Gastrocnemius medialis (tissue), 4 donors: ENCODE measurements at regions not wholly inside any gene's neighbourhood (a gene's known extent, or its start where the extent isn't known, plus 50 kb on each side); places are given as distances from the start of the nearest gene placed in this dataset.

Experiments used
- ATAC-seq, 2 donors: fragments of 150-250 bp; one replicate each; pipeline ENCODE4 v1.9.1; 2016
- DNase-seq, 2 donors: peaks; one replicate each; pipeline ENCODE4 v3.0.0-alpha.2; 2019
- H3K27ac ChIP-seq, 4 donors: fragments of 200-600 bp; sonication (generic); 1 replicate in 1 of 4; 2 replicates in 3 of 4; pipeline ENCODE4 v1.5.1; 2016 to 2018; ENCODE audit warnings: mild to moderate bottlenecking in 2 of 4, moderate library complexity in 1 of 4
- H3K27me3 ChIP-seq, 3 donors: fragments of 200-600 bp; sonication (generic) in 2 of 3; 1 replicate in 1 of 3; 2 replicates in 2 of 3; pipeline versions ENCODE4 v1.5.1 to v1.6.0; 2016 to 2019; ENCODE audit warnings: mild to moderate bottlenecking in 1 of 3, moderate library complexity in 1 of 3
- H3K36me3 ChIP-seq, 2 donors: fragments of 200-600 bp; sonication (generic) in 1 of 2; one replicate each; pipeline ENCODE4 v1.5.1; 2017 to 2018
- H3K4me1 ChIP-seq, 2 donors: fragments of 200-600 bp; sonication (generic) in 1 of 2; one replicate each; pipeline ENCODE4 v1.5.1; 2016 to 2017; ENCODE audit warnings: mild to moderate bottlenecking in 2 of 2
- H3K4me3 ChIP-seq, 4 donors: fragments of 200-600 bp; sonication (generic) in 3 of 4; 1 replicate in 1 of 4; 2 replicates in 3 of 4; pipeline ENCODE4 v1.5.1; 2016 to 2019; ENCODE audit warnings: mild to moderate bottlenecking in 2 of 4
- H3K9me3 ChIP-seq, 3 donors: fragments of 200-600 bp; sonication (generic) in 2 of 3; 1 replicate in 1 of 3; 2 replicates in 2 of 3; pipeline ENCODE4 v1.5.1; 2016 to 2019
- POLR2A ChIP-seq, 2 donors: fragments of 450-650 bp; IDR thresholded peaks; one replicate each; pipeline ENCODE4 v1.6.1; 2017; ENCODE audit warnings: antibody characterized with exemption in 2 of 2, mild to moderate bottlenecking in 2 of 2, moderate library complexity in 2 of 2
- in situ Hi-C, 4 donors: fragments of 200-750 bp; cut with MboI; loops; one replicate each; pipeline versions ENCODE4 v1.15.0 to v1.8.0; 2017; ENCODE audit warnings: low sequenced_read_pairs in 4 of 4
- intact Hi-C: fragments of 100-400 bp; cut with DNase I; formaldehyde crosslinking; loops from one replicate; pipeline ENCODE4 v1.15.1; 2023; ENCODE audit warnings: low total_unique reads
- TF ChIP-seq, protein P1 (sequence below), 5 experiments: fragments of 450-650 bp in 3 of 5; fragments of 200-600 bp in 2 of 5; sonication (generic) in 2 of 5; IDR thresholded peaks in 4 of 5; conservative IDR thresholded peaks in 1 of 5; 1 replicate in 4 of 5; 2 replicates in 1 of 5; pipeline ENCODE4 v1.5.1; 2016 to 2019; ENCODE audit warnings: antibody characterized with exemption in 5 of 5, mild to moderate bottlenecking in 3 of 5, moderate library complexity in 3 of 5

DNA sequence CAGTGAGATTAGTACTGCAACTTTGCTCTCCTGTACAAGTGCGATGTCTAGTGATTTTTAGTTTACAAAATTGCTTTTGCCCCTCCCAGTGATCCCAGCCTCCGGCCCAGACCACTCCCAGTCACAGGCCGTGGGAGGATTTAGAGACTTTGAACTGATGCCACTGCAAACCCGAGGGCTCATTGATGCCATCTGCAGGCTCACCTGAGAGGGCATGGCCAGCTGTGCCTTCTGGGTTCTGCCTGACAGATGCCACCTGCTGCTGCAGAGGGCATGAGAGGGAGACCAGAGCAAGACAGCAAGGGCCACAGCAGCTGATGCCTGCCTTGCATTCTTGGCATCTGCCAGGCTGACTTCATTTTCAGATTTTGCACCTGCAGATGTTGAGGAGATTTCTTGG, 593.8 kb downstream of the CDK5RAP2 start:
- Histone ChIP-seq H3K4me1 (no peaks in the 10 kb centered on the region), H3K36me3 (no peaks in the 10 kb centered on the region), H3K4me3 (no peak overlapping the region), H3K27me3 (no peaks in the 10 kb centered on the region), H3K27ac (no peak overlapping the region), H3K9me3 (no peaks in the 10 kb centered on the region)
- DNase-seq (no peak), ATAC-seq (no peak)
- in situ Hi-C loops (no loop called here), intact Hi-C loops (no loop called here)
- no peak for TF ChIP-seq POLR2A (IDR thresholded peaks at IDR 0.05)
- TF ChIP-seq, protein P1, sequence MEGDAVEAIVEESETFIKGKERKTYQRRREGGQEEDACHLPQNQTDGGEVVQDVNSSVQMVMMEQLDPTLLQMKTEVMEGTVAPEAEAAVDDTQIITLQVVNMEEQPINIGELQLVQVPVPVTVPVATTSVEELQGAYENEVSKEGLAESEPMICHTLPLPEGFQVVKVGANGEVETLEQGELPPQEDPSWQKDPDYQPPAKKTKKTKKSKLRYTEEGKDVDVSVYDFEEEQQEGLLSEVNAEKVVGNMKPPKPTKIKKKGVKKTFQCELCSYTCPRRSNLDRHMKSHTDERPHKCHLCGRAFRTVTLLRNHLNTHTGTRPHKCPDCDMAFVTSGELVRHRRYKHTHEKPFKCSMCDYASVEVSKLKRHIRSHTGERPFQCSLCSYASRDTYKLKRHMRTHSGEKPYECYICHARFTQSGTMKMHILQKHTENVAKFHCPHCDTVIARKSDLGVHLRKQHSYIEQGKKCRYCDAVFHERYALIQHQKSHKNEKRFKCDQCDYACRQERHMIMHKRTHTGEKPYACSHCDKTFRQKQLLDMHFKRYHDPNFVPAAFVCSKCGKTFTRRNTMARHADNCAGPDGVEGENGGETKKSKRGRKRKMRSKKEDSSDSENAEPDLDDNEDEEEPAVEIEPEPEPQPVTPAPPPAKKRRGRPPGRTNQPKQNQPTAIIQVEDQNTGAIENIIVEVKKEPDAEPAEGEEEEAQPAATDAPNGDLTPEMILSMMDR (IDR thresholded peaks at IDR 0.05 in 4 of 5, conservative IDR thresholded peaks at IDR 0.05 in 1 of 5), result no peak

DNA sequence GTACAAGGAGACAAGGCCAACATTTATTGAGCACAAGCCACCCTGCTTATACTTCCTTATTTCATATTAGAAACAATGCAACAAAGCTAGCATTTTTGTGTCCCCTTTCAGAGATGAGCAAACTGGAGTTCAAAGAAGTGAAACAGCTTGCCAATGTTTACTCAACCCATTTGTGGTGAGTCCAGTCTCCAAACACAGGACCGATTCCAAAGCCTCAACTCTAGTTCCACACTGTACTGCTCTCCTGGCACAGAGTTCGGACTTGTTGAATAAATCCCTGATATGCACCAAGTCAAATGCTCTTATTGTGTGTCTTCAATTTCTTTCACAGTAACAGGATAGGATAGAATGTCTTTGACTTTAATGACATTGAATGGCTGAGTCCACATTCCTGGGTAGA, 604.8 kb upstream of the BRINP1 start:
- H3K36me3 ChIP-seq, result no peaks in the 10 kb centered on the region
- intact Hi-C loops (no loop called here), in situ Hi-C loops (loop anchor here in 2 of 4 donors (25.0 kb wide), 4 partner anchors 112 to 488 kb away; no protein-coding TSS in a partner anchor)
- H3K9me3 ChIP-seq, result no peaks in the 10 kb centered on the region
- no peaks in the 10 kb centered on the region for H3K27me3 ChIP-seq
- H3K4me3 ChIP-seq, result no peak overlapping the region
- DNase-seq (no peak), ATAC-seq (no peak)
- no peaks in the 10 kb centered on the region for H3K4me1 ChIP-seq
- H3K27ac ChIP-seq, result no peak overlapping the region
- TF ChIP-seq, protein P1 (IDR thresholded peaks at IDR 0.05 in 4 of 5, conservative IDR thresholded peaks at IDR 0.05 in 1 of 5), result no peak
- no peak for TF ChIP-seq POLR2A (IDR thresholded peaks at IDR 0.05)

DNA sequence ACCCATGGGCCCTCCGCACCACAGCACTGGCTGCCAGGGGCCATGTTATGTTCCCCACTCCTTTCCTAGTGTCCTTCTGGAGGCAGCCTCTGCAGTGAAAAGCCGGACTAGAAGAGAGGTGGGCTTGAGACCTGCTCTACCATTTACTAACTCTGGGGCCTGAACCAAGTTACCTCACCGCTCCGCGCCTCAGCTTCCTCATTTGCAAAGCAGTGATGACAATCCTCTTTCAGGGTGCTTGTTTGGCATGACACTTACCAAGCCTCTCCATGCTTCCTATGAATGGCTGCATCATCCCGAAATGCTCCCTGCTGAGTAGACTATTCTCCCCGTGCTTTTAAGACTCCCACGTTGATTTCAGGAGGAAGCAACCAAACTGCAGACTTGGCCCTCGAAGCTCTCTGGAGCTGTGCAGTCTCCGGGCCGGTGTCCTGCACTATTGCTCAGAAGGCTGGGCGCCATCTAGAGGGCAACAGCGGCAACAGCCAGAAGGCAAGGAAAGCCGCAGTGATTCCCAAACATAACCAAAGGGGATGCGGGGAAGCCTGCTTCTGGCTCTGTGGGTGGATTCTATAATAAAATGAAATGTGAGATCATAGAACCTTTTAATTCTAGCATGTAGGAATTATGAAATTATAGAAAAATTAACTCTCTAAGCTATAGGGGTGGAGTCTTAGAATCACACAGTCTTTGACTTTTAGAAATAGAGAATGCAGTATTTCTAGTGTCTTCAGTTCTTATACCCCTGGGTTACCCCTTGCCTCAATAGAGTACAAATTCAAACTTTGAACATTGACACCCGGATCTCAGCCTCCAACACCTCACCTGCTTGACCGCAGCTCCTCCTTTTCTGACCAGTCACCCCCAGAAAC, 599.8 kb upstream of the BRINP1 start:
- H3K27me3 ChIP-seq, result no peaks in the 10 kb centered on the region
- H3K9me3 ChIP-seq, result no peaks in the 10 kb centered on the region
- intact Hi-C loops (loop anchor here (5.0 kb wide), 2 partner anchors 412 to 508 kb away; no protein-coding TSS in a partner anchor), in situ Hi-C loops (loop anchor here (10.0 to 25.0 kb wide), 5 partner anchors 107 to 493 kb away; no protein-coding TSS in a partner anchor)
- TF ChIP-seq, protein P1 (IDR thresholded peaks at IDR 0.05 in 4 of 5, conservative IDR thresholded peaks at IDR 0.05 in 1 of 5), result peak; percentile 56 to 88 (median 76)
- TF ChIP-seq POLR2A (IDR thresholded peaks at IDR 0.05), result no peak
- H3K4me1 ChIP-seq, result no peaks in the 10 kb centered on the region
- H3K27ac ChIP-seq, result no peak overlapping the region
- ATAC-seq, result peak; percentile 64 to 81
- H3K4me3 ChIP-seq, result no peak overlapping the region
- no peaks in the 10 kb centered on the region for H3K36me3 ChIP-seq
- DNase-seq, result peak; percentile 35 to 55

DNA sequence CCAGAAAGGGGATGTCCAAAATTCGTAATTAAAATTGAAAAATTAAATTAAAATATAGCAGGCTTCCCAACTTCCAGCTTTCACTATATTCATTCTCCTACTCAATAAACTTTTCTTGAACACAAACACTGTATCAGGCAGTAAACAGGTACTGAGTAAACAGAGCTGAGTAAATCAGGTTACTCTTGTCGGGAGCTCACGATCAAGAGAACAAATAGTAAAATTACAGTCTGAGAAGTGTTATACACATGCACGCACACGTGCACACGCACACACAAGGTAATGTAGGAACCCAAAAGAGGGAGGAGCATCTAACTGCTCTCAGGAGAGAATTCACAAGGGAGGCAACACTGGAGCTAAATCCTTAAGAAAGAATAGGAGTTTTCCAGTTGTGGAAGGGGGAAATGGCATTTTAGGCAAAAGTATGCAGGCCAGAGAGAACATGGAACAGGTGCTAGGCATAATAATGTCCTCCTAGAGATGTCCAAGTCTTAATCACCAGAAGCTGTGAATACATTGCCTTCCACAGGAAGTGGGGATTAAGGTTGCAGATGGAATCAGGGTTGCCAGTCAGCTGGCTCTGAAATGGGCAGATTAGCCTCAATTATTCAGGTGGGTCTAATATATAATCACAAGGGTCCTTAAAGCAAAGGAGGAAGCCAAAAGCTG, 598.8 kb upstream of the BRINP1 start:
- Histone ChIP-seq H3K27ac (no peak overlapping the region), H3K9me3 (no peaks in the 10 kb centered on the region), H3K4me3 (no peak overlapping the region), H3K36me3 (no peaks in the 10 kb centered on the region), H3K27me3 (no peaks in the 10 kb centered on the region), H3K4me1 (peaks cover 0 to 3% of the 10 kb centered on the region in 2 donors)
- intact Hi-C loops, result loop anchor here (5.0 kb wide), 2 partner anchors 411 to 509 kb away; no protein-coding TSS in a partner anchor
- in situ Hi-C loops, result loop anchor here (10.0 to 25.0 kb wide), 5 partner anchors 106 to 494 kb away; no protein-coding TSS in a partner anchor
- DNase-seq (no peak), ATAC-seq (no peak)
- TF ChIP-seq, protein P1 (IDR thresholded peaks at IDR 0.05 in 4 of 5, conservative IDR thresholded peaks at IDR 0.05 in 1 of 5), result no peak
- TF ChIP-seq POLR2A (IDR thresholded peaks at IDR 0.05), result no peak
